ENCODE measurements at regions not wholly inside any gene's neighbourhood (a gene's known extent, or its start where the extent isn't known, plus 50 kb on each side); places are given as distances from the start of the nearest gene placed in this dataset.

- H3K27me3 ChIP-seq (ENCODE audit: control insufficient read depth, insufficient read depth, low read length), result no peaks in the 10 kb centered on the region
- ChIA-PET POLR2A (no interaction called here), CTCF (no interaction called here)
- DNase-seq (ENCODE audit: low read depth, low spot score), result no peak
- no peak overlapping the region for H3K27ac ChIP-seq (ENCODE audit: low read depth, low read length)
- H3K4me3 ChIP-seq (ENCODE audit: low read depth, low read length), result no peak overlapping the region
- TF ChIP-seq, protein P1, sequence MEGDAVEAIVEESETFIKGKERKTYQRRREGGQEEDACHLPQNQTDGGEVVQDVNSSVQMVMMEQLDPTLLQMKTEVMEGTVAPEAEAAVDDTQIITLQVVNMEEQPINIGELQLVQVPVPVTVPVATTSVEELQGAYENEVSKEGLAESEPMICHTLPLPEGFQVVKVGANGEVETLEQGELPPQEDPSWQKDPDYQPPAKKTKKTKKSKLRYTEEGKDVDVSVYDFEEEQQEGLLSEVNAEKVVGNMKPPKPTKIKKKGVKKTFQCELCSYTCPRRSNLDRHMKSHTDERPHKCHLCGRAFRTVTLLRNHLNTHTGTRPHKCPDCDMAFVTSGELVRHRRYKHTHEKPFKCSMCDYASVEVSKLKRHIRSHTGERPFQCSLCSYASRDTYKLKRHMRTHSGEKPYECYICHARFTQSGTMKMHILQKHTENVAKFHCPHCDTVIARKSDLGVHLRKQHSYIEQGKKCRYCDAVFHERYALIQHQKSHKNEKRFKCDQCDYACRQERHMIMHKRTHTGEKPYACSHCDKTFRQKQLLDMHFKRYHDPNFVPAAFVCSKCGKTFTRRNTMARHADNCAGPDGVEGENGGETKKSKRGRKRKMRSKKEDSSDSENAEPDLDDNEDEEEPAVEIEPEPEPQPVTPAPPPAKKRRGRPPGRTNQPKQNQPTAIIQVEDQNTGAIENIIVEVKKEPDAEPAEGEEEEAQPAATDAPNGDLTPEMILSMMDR (IDR thresholded peaks at IDR 0.05; ENCODE audit: low read depth, low read length), result no peak
- peaks cover 81% of the 10 kb centered on the region for H3K9me3 ChIP-seq (ENCODE audit: control insufficient read depth, insufficient read depth, low read length)
Observed at GRCh38 chr5:2183154-2184025, 300.7 kb upstream of the IRX4 start.

GRCh38 chr5:2182020-2182419 lies 299.3 kb upstream of the IRX4 start:
- no peak overlapping the region for H3K27ac ChIP-seq (ENCODE audit: low read depth, low read length)
- CTCF ChIA-PET, result no interaction called here
- H3K9me3 ChIP-seq (ENCODE audit: control insufficient read depth, insufficient read depth, low read length), result peaks cover 83% of the 10 kb centered on the region
- H3K4me3 ChIP-seq (ENCODE audit: low read depth, low read length), result no peak overlapping the region
- H3K27me3 ChIP-seq (ENCODE audit: control insufficient read depth, insufficient read depth, low read length), result no peaks in the 10 kb centered on the region
- no peak for DNase-seq (ENCODE audit: low read depth, low spot score)
- TF ChIP-seq, protein P1 (IDR thresholded peaks at IDR 0.05; ENCODE audit: low read depth, low read length), result no peak
- POLR2A ChIA-PET, result no interaction called here

DNA sequence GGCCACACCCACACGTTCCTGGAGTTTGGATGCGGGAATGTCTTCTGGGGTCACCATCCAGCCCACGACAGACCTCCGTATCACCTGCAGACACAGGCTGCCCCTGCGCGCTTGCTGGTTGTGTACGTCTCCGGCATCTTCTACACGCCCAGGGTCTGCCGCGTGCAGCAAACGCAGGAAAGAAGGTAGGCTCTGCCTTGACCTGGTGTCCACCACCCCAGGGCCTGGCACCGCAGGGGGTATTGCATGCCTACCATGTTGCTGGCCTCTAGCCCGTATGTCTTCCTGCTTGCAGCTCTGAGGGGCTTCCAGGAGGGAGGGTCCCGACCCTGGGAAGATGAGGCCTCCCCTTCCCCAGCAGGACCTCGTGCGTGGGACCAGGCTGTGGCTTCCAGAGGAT lies 298.8 kb upstream of the IRX4 start:
- H3K4me3 ChIP-seq (ENCODE audit: low read depth, low read length), result no peak overlapping the region
- H3K27ac ChIP-seq (ENCODE audit: low read depth, low read length), result no peak overlapping the region
- peaks cover 82% of the 10 kb centered on the region for H3K9me3 ChIP-seq (ENCODE audit: control insufficient read depth, insufficient read depth, low read length)
- H3K27me3 ChIP-seq (ENCODE audit: control insufficient read depth, insufficient read depth, low read length), result no peaks in the 10 kb centered on the region
- TF ChIP-seq, protein P1 (IDR thresholded peaks at IDR 0.05; ENCODE audit: low read depth, low read length), result no peak
- no peak for DNase-seq (ENCODE audit: low read depth, low spot score)
- POLR2A ChIA-PET, result no interaction called here
- CTCF ChIA-PET, result no interaction called here

DNA sequence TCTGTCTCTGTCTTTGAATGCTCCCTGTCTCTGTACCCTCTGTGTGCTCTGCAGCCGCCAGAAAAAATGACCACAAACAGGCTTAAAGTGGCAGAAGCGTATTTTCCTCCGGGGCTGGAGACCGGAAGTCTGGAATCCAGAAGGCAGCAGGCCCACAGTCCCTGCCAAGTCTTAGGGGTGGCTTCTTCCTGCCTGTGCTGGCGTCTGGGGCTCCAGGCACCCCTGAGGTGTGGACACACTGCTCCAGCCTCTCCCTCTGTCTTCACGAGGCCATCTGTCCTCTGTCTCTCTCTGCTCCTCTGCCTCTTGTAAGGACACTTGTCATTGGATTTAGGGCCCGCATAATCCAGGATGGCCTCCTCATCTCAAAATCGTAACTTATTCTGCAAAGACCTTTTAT lies 298.4 kb upstream of the IRX4 start:
- Histone ChIP-seq H3K9me3 (ENCODE audit: control insufficient read depth, insufficient read depth, low read length) (peaks cover 79% of the 10 kb centered on the region), H3K27me3 (ENCODE audit: control insufficient read depth, insufficient read depth, low read length) (no peaks in the 10 kb centered on the region), H3K4me3 (ENCODE audit: low read depth, low read length) (no peak overlapping the region), H3K27ac (ENCODE audit: low read depth, low read length) (no peak overlapping the region)
- POLR2A ChIA-PET, result no interaction called here
- DNase-seq (ENCODE audit: low read depth, low spot score), result no peak
- CTCF ChIA-PET, result no interaction called here
- TF ChIP-seq, protein P1 (IDR thresholded peaks at IDR 0.05; ENCODE audit: low read depth, low read length), result no peak

DNA sequence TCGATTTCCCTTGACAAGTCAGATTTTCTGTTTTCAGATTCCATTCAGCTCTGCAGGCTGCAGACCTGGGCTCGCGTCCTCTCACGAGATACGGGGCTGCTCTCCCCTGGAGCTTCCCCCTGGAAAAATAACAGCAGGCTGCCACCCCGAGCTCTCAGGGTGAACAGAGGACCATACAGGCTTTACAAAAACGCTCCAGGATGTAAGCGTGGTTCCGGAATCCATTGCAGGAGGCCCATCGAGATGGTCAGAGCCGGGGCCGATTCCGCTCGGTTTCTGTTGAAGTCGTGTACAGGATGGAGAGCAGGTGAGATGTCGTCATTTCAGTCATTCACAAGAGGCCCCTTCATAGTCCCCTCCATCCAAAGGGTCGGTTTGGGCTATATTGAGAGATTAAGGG lies 297.7 kb upstream of the IRX4 start:
- H3K27me3 ChIP-seq (ENCODE audit: control insufficient read depth, insufficient read depth, low read length), result no peaks in the 10 kb centered on the region
- DNase-seq (ENCODE audit: low read depth, low spot score), result no peak
- H3K9me3 ChIP-seq (ENCODE audit: control insufficient read depth, insufficient read depth, low read length), result peaks cover 78% of the 10 kb centered on the region
- ChIA-PET CTCF (no interaction called here), POLR2A (no interaction called here)
- TF ChIP-seq, protein P1 (IDR thresholded peaks at IDR 0.05; ENCODE audit: low read depth, low read length), result no peak
- H3K27ac ChIP-seq (ENCODE audit: low read depth, low read length), result no peak overlapping the region
- H3K4me3 ChIP-seq (ENCODE audit: low read depth, low read length), result no peak overlapping the region
